ENCODE measurements at regions not wholly inside any gene's neighbourhood (a gene's known extent, or its start where the extent isn't known, plus 50 kb on each side); places are given as distances from the start of the nearest gene placed in this dataset.

- DNase-seq (ENCODE audit: low read depth) = no peak
Observed at GRCh38 chr21:41045534-41046268, 122.3 kb upstream of the BACE2 start.

DNA sequence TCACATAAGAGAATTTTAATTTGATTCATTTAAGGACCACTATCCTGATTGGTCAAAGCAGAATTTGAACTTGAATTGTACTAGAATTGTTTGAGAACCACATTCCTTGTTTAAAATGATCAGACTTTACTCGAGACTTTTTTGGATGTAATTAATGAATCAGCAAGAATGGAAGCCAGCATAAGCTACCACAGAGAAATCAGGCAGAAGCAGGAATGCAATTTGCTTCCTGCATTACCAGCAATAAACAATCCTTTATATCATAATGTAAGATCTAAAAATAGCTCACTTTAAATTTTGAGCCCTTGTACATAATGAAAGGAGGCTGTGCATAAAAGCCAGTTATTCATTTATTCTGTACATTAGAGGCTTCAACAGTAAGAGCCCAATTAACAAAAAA is 119.8 kb upstream of the BACE2 start:
- no peak for DNase-seq (ENCODE audit: low read depth)

DNA sequence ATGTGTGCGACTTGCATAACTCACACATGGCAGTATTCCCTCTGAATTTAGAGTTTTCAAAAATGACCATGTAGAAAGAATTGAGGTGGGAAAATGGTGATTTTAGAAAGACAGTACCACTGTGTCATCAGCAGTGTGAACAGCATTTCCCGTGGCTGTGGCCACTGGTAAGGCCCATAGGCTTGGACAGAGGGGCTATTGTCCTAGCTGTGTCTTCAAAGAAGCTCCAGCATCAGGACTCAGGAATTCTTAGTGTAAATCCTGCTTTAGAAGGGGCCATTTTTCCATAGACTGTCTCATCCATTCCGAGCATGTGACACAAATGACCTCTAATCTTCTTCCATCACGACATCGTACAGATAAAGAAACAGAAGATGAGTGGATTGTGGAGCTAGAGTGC is 119.3 kb upstream of the BACE2 start:
- no peak for DNase-seq (ENCODE audit: low read depth)

GRCh38 chr21:41052820-41053555 is 115.0 kb upstream of the BACE2 start:
- DNase-seq (ENCODE audit: low read depth) = no peak

- DNase-seq (ENCODE audit: low read depth) = no peak
Observed at GRCh38 chr21:41054018-41054578, 113.9 kb upstream of the BACE2 start.

GRCh38 chr21:41055266-41055665 is 112.7 kb upstream of the BACE2 start:
- DNase-seq (ENCODE audit: low read depth) = no peak

GRCh38 chr21:41059871-41060270 is 108.1 kb upstream of the BACE2 start:
- DNase-seq (ENCODE audit: low read depth) = no peak

GRCh38 chr21:41061701-41062100 is 106.3 kb upstream of the BACE2 start:
- DNase-seq (ENCODE audit: low read depth) = no peak

GRCh38 chr21:41064334-41064791 is 103.6 kb upstream of the BACE2 start:
- DNase-seq (ENCODE audit: low read depth) = no peak

GRCh38 chr21:41064951-41065350 is 103.0 kb upstream of the BACE2 start:
- DNase-seq (ENCODE audit: low read depth) = no peak

DNA sequence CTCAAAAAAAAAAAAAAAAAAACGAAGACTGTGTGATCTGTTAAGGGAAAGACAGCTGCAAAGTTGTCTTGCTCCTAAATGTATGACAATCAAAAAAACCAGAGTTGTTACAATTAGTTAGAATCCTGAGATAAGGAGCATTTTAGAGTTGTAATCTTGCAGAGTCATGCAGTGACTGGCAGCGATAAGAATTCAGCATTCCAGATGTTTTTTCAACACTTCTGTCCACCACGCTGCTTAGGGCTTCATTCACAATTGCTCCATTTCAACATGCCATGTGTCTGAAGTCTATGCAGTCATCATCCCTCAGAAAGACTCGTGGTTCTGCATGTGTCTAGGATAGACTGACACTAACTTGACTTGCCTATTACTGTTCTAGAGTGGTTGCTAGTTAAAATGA is 102.4 kb upstream of the BACE2 start:
- no peak for DNase-seq (ENCODE audit: low read depth)

GRCh38 chr21:41066086-41066938 is 101.6 kb upstream of the BACE2 start:
- no peak for DNase-seq (ENCODE audit: low read depth)

DNA sequence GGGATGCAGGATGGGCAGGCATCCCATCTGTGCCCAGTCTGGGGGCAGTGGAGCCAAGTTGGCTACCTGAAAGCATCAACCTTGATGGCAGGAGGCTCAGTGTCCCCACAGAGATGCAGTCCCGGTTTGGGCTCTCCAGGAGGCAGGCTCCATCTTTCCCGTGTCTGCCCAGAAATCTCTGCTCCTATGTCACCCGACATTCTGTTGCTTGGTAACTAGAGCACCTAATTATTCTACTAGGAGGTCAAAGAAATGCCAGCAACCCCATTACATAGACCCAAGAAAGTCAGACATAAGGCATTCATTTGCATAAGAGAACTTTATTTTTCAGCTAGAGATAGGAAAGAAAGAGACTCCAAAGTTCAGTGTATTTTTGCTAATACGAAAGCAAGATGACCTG is 100.3 kb upstream of the BACE2 start:
- DNase-seq (ENCODE audit: low read depth) = no peak

DNA sequence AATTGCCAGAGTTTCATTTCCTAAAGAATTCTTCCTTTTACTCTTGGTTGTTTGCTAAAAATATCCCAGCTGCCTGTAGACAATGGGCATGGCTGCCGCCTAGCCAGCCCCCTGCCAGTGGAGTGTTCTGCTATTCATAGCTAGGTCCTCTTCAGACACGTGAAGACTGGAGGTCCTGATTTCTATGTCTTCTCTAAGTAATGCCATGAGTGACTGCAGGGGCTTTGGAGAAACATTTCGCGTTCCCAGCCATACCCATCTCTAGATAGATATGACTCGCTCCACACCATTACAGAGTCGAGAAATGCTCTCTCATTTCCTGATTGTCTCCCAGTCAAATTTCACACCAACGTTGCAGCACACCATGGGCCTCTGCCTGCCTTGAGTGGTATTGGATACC is 99.5 kb upstream of the BACE2 start:
- no peak for DNase-seq (ENCODE audit: low read depth)

- DNase-seq (ENCODE audit: low read depth) = peak; percentile 23
Observed at GRCh38 chr21:41068967-41069642, 98.9 kb upstream of the BACE2 start.

- DNase-seq (ENCODE audit: low read depth) = no peak
Observed at GRCh38 chr21:41070284-41070683, 97.7 kb upstream of the BACE2 start.

GRCh38 chr21:41071258-41072171 is 96.4 kb upstream of the BACE2 start:
- no peak for DNase-seq (ENCODE audit: low read depth)

DNA sequence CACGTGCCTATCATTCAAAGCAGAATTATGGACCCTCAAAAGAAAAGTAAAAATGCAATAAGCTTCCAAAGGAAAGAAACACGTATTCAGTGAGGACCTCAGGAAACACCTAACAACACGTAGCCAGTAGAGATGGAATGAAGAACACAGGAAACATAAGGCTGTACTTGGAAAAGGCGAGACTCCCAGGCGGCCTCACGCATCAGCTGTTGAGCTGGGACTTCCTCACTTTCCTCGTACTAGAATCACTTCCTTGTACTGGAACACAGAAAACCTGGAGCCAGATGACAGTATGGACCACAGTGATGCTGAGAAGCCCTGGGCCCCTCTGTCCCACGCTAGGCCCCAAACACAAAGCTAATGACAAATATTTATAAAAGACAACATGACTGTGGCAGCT is 94.4 kb upstream of the BACE2 start:
- DNase-seq (ENCODE audit: low read depth) = no peak

- no peak for DNase-seq (ENCODE audit: low read depth)
Observed at GRCh38 chr21:41074396-41075184, 93.4 kb upstream of the BACE2 start.

GRCh38 chr21:41075656-41076055 is 92.3 kb upstream of the BACE2 start:
- no peak for DNase-seq (ENCODE audit: low read depth)
